Caco-2 (cell line): ENCODE measurements at regions not wholly inside any gene's neighbourhood (a gene's known extent, or its start where the extent isn't known, plus 50 kb on each side); places are given as distances from the start of the nearest gene placed in this dataset.

Experiments
- BruUV-seq: library from RNA; stranded (reverse); fragments of 400-500 nt; replicated peaks from 2 replicates; lab custom pipeline; 2021; lab: Mats Ljungman, UMichigan
- CTCF ChIA-PET: fragments of 300-600 bp; sonication (Branson Sonifier 250); formaldehyde crosslinking; loops from one replicate; lab custom pipeline; 2022; ENCODE audit warnings: antibody characterized with exemption; lab: Charles Lee
- POLR2A ChIA-PET: fragments of 300-600 bp; sonication (Branson Sonifier 250); formaldehyde crosslinking; loops from one replicate; lab custom pipeline; 2022; ENCODE audit warnings: antibody characterized with exemption; lab: Charles Lee
- DNase-seq, 2 experiments: peaks; one replicate each; pipeline versions ENCODE4 v3.0.0 to v3.0.0-alpha.2; 2020 to 2022
- H3K27me3 ChIP-seq: replicated peaks from 2 replicates; pipeline ENCODE4 v1.6.0; 2011; ENCODE audit warnings: low read length; ENCODE audit not compliant: control insufficient read depth, insufficient read depth
- H3K36me3 ChIP-seq: 2 replicates; pipeline ENCODE4 v1.5.1; 2011; ENCODE audit warnings: low read length; ENCODE audit not compliant: control insufficient read depth, insufficient read depth
- H3K4me1 ChIP-seq: fragments of 250-450 bp; sonication (Bioruptor Pico); 2 replicates; pipeline ENCODE4 v1.5.1; 2020; ENCODE audit warnings: mild to moderate bottlenecking
- H3K4me3 ChIP-seq: 2 replicates; pipeline ENCODE4 v1.5.1; 2011; ENCODE audit warnings: low read depth, mild to moderate bottlenecking, control low read depth, low read length
- H3K9me3 ChIP-seq: fragments of 250-450 bp; sonication (Bioruptor Pico); 2 replicates; pipeline ENCODE4 v1.5.1; 2020; ENCODE audit warnings: mild to moderate bottlenecking, moderate library complexity
- H3K27ac Mint-ChIP-seq: one replicate; pipeline ENCODE4 v1.8.0; 2022; ENCODE audit warnings: mixed read lengths; ENCODE audit not compliant: unreplicated experiment
- H3K27me3 Mint-ChIP-seq: one replicate; pipeline ENCODE4 v1.8.0; 2022; ENCODE audit warnings: mixed read lengths; ENCODE audit not compliant: insufficient read depth, unreplicated experiment
- H3K36me3 Mint-ChIP-seq: one replicate; pipeline ENCODE4 v1.8.0; 2022; ENCODE audit warnings: mild to moderate bottlenecking, mixed read lengths; ENCODE audit not compliant: insufficient read depth, unreplicated experiment
- H3K4me1 Mint-ChIP-seq: one replicate; pipeline ENCODE4 v1.8.0; 2022; ENCODE audit warnings: low read depth, mixed read lengths; ENCODE audit not compliant: unreplicated experiment
- H3K4me3 Mint-ChIP-seq: one replicate; pipeline ENCODE4 v1.8.0; 2022; ENCODE audit warnings: mild to moderate bottlenecking, moderate library complexity, mixed read lengths; ENCODE audit not compliant: unreplicated experiment
- H3K9me3 Mint-ChIP-seq: one replicate; pipeline ENCODE4 v1.8.0; 2022; ENCODE audit warnings: mixed read lengths; ENCODE audit not compliant: unreplicated experiment
- CTCF ChIP-seq, 2 experiments: fragments of 200-600 bp in 1 of 2; IDR thresholded peaks; 1 replicate in 1 of 2; 2 replicates in 1 of 2; pipeline versions ENCODE4 v1.5.1 to v1.8.0; 2011 to 2022; ENCODE audit warnings: antibody characterized with exemption in 1 of 2, control low read depth in 1 of 2, inconsistent platforms in 1 of 2, low read depth in 1 of 2, low read length in 1 of 2, mild to moderate bottlenecking in 1 of 2, moderate library complexity in 1 of 2; ENCODE audit not compliant: insufficient read depth in 1 of 2, severe bottlenecking in 1 of 2, unreplicated experiment in 1 of 2
- intact Hi-C: fragments of 100-400 bp; cut with micrococcal nuclease; formaldehyde crosslinking; loops from one replicate; pipeline ENCODE4 v1.10.0; 2022; ENCODE audit not compliant: unreplicated experiment

- Histone ChIP-seq H3K4me3 (no peak overlapping the region), H3K4me1 (no peaks in the 10 kb centered on the region), H3K27me3 (no peaks in the 10 kb centered on the region), H3K36me3 (no peaks in the 10 kb centered on the region), H3K9me3 (no peaks in the 10 kb centered on the region)
- Mint-ChIP-seq H3K9me3 (no peaks in the 10 kb centered on the region), H3K4me3 (no peak overlapping the region), H3K4me1 (no peaks in the 10 kb centered on the region), H3K36me3 (peaks cover 5% of the 10 kb centered on the region), H3K27me3 (peaks cover 2% of the 10 kb centered on the region), H3K27ac (no peak overlapping the region)
- intact Hi-C loops = no loop called here
- CTCF ChIA-PET = no interaction called here
- no peak for DNase-seq
- no TSS peak for BruUV-seq
- POLR2A ChIA-PET = no interaction called here
- no peak for TF ChIP-seq CTCF (IDR thresholded peaks at IDR 0.05; ENCODE audit: insufficient read depth in 1 of 2, low read depth in 1 of 2, low read length in 1 of 2, severe bottlenecking in 1 of 2, unreplicated experiment in 1 of 2)
Observed at GRCh38 chr12:96143827-96144565, 50.2 kb upstream of the ELK3 start.
